ENCODE measurements at regions not wholly inside any gene's neighbourhood (a gene's known extent, or its start where the extent isn't known, plus 50 kb on each side); places are given as distances from the start of the nearest gene placed in this dataset.

DNA sequence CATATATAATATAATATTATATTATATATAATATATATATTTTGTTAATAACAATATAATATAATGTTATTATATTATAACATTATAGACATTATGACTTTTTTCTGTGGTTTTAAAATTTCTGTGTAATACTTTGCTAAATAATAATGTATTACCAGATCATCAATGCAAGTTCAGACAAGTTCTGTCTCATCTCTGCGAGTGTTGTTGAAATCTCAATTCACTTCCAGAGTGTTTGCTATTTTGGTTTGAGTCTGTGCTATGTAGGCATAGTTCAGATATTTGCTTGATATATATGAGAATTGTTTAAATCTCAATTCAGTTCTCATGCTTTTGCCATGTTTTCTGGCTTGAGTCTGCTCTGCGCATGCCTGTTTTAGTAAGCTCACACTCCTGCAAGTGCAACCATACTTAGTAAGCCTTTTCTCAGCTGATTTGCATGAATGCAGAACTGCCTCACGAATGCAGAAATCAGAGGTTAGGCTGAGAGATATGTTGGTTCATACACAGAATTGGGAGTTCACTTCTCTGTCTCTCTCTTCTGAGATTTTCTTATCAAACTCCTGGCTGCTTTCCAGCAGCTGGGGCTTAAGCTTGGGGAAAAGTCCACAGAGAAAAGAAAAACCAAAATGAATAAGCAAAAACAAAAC, 830.2 kb upstream of the SORCS1 start:
- Histone ChIP-seq H3K27ac (no peak overlapping the region), H3K4me3 (no peak overlapping the region), H3K9me3 (no peaks in the 10 kb centered on the region), H3K27me3 (no peaks in the 10 kb centered on the region), H3K9ac (ENCODE audit: low read depth in 2 of 2, low read length in 2 of 2) (no peak overlapping the region), H3K36me3 (no peaks in the 10 kb centered on the region), H3K4me1 (no peaks in the 10 kb centered on the region)
- intact Hi-C loops (cut with DNase I) = no loop called here
- DNase-seq = no peak
- TF ChIP-seq, protein P1, sequence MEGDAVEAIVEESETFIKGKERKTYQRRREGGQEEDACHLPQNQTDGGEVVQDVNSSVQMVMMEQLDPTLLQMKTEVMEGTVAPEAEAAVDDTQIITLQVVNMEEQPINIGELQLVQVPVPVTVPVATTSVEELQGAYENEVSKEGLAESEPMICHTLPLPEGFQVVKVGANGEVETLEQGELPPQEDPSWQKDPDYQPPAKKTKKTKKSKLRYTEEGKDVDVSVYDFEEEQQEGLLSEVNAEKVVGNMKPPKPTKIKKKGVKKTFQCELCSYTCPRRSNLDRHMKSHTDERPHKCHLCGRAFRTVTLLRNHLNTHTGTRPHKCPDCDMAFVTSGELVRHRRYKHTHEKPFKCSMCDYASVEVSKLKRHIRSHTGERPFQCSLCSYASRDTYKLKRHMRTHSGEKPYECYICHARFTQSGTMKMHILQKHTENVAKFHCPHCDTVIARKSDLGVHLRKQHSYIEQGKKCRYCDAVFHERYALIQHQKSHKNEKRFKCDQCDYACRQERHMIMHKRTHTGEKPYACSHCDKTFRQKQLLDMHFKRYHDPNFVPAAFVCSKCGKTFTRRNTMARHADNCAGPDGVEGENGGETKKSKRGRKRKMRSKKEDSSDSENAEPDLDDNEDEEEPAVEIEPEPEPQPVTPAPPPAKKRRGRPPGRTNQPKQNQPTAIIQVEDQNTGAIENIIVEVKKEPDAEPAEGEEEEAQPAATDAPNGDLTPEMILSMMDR (IDR thresholded peaks at IDR 0.05) = no peak

GRCh38 chr10:107986571-107986970, 822.1 kb upstream of the SORCS1 start:
- no peaks in the 10 kb centered on the region for H3K36me3 ChIP-seq
- intact Hi-C loops (cut with DNase I) = no loop called here

GRCh38 chr10:107984581-107984980, 820.1 kb upstream of the SORCS1 start:
- H3K36me3 ChIP-seq = no peaks in the 10 kb centered on the region
- no peaks in the 10 kb centered on the region for H3K4me1 ChIP-seq
- H3K4me3 ChIP-seq = no peak overlapping the region
- H3K27ac ChIP-seq = no peak overlapping the region
- no peak for DNase-seq
- no peaks in the 10 kb centered on the region for H3K27me3 ChIP-seq
- H3K9ac ChIP-seq (ENCODE audit: low read depth in 2 of 2, low read length in 2 of 2) = no peak overlapping the region
- TF ChIP-seq, protein P1 (IDR thresholded peaks at IDR 0.05) = no peak
- H3K9me3 ChIP-seq = no peaks in the 10 kb centered on the region
- intact Hi-C loops (cut with DNase I) = no loop called here

More at GRCh38 chr10:107986571-107986970, 822.1 kb upstream of the SORCS1 start:
- DNase-seq = no peak
- Histone ChIP-seq H3K4me1 (no peaks in the 10 kb centered on the region), H3K9me3 (no peaks in the 10 kb centered on the region), H3K27me3 (no peaks in the 10 kb centered on the region), H3K27ac (no peak overlapping the region), H3K9ac (ENCODE audit: low read depth in 2 of 2, low read length in 2 of 2) (no peak overlapping the region), H3K4me3 (no peak overlapping the region)
- TF ChIP-seq, protein P1 (IDR thresholded peaks at IDR 0.05) = no peak

DNA sequence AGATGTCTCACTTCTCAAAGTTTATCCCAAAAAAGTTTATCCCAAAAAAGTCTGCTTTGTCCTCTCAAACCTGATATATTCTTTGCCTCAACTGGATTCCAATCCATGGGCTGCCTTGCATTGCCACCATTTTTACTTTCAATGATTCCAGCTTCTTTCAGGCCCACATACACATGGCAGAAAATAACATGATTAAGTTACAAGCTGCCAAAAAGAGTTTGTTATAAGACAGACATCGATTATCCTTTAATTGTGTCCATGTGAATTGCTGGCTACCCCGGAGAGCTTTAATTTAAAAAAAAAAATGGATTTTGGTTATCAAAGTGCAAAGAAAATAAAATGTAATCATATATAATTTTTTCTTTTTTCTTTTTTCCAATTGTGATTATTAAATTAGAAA, 819.6 kb upstream of the SORCS1 start:
- intact Hi-C loops (cut with DNase I) = no loop called here
- TF ChIP-seq, protein P1 (IDR thresholded peaks at IDR 0.05) = no peak
- no peaks in the 10 kb centered on the region for H3K4me1 ChIP-seq

DNA sequence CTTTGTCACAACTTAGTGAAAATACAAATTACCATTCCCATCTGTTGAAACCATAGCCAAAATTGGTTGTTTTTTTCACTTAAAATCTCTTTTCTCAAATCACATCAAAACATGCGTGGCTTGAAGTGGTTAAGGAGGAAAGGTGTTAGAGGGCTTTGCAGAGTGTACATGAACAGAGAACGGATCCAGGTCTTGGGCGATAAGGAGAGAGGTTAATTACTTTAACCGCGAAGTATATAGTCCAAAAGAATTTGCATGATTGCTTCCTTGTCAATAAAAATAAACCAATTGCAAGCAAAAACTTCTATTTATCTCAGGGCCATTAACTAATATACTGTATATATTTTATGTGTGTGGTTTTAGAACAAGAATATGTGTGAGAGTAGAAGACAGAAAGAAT, 813.9 kb upstream of the SORCS1 start:
- H3K4me3 ChIP-seq = no peak overlapping the region
- H3K9ac ChIP-seq (ENCODE audit: low read depth in 2 of 2, low read length in 2 of 2) = no peak overlapping the region
- no peak overlapping the region for H3K27ac ChIP-seq
- H3K9me3 ChIP-seq = no peaks in the 10 kb centered on the region
- DNase-seq = no peak
- H3K27me3 ChIP-seq = no peaks in the 10 kb centered on the region
- TF ChIP-seq, protein P1 (IDR thresholded peaks at IDR 0.05) = no peak
- intact Hi-C loops (cut with DNase I) = no loop called here
- H3K36me3 ChIP-seq = no peaks in the 10 kb centered on the region
- no peaks in the 10 kb centered on the region for H3K4me1 ChIP-seq

More for the DNA sequence above, 819.6 kb upstream of the SORCS1 start:
- no peak overlapping the region for H3K27ac ChIP-seq
- no peak overlapping the region for H3K9ac ChIP-seq (ENCODE audit: low read depth in 2 of 2, low read length in 2 of 2)
- no peaks in the 10 kb centered on the region for H3K9me3 ChIP-seq
- DNase-seq = no peak
- H3K36me3 ChIP-seq = no peaks in the 10 kb centered on the region
- H3K4me3 ChIP-seq = no peak overlapping the region
- H3K27me3 ChIP-seq = no peaks in the 10 kb centered on the region

Measured in colonic mucosa (tissue), 4 donors.